Muscle of arm (tissue), 1 donor: ENCODE measurements at regions not wholly inside any gene's neighbourhood (a gene's known extent, or its start where the extent isn't known, plus 50 kb on each side); places are given as distances from the start of the nearest gene placed in this dataset.
"Not testable (repeated sequence)": the region's sequence is repeated elsewhere in the genome, so short reads cannot be mapped to it uniquely, and the experiment has no call there.

ENCODE experiments used
- DNase-seq: peaks from one replicate; pipeline ENCODE4 v3.0.0-alpha.2; 2013

DNA sequence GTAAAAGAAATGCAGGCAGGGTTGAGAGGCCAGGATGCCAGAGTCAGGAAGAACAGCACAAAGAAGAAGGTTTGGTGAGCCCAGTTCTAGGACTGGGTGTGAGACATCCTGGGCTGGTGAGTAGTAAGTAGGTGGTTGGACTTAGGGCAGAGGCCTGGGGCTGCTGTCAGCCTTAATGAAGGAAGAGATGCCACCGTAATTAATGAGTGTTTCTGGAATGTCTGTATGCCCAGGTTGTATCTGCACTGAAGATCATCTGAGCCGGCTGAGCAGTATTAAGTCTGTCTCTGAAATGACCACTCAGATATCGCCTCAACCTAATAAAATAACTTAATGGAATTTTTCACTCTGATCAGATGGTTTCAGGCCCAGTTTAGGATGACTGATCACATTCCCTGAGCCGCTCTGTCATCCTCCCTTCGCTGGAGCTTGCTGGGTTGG, 532.9 kb upstream of the IL12A start:
- DNase-seq, result no peak

- DNase-seq, result no peak
Measured at GRCh38 chr3:159458010-159458409, 530.6 kb upstream of the IL12A start.

DNA sequence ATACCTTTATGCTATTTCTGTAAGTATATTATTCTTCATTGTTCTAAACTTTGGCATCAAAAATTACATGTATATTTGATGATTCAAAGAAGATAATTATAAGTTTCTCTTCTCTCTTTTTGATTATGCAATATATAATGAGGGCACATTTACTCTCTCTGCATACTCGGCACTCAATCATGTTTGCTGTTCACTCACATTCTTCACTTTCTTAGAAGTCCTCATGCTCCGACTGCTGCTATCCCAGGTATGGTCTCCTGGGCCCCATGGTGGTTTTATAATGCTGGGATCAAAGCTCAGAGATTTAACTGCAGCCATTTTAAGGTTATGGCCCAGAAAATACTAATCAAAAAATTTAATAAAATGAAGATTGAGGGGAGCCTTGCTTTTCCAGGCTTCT, 529.7 kb upstream of the IL12A start:
- DNase-seq, result no peak

- DNase-seq, result no peak
Measured at GRCh38 chr3:159472611-159473010, 516.0 kb upstream of the IL12A start.

DNA sequence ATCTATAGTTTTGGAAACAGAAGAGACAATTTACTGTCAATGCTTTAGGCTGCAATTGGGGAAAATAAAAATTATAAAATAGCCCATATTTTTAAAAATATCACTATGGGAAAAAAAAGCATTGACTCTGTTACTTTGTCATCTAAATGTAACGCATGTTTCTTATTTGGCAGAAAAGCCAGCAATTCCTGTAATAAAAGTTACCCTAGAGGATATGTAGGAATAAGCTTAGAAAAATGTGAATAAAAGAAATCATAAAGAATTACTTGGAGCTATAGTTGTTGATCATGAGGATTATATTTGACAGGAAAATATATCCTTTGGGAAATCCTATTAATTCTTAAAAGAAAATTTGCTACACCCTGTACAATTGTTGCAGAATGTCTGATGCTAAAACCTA, 515.4 kb upstream of the IL12A start:
- peak; percentile 7 for DNase-seq

DNA sequence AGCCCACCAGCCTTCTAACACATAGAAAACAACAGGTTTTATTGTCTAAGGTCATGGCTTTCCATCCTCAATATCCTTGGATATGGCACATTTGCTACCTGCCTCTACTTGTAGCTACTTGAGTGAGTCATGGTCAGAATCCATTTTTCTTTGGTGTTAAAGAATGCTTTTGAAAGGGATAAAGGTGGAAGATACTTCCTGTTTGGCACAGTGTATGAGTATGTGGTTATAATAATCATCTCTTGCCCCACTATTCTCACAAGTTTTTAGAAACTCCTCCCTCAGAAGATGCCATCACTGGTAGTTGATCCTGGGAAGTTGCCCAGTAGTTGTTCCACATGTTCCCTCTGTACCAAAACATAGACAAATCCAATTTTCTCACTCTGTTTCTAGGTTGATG, 508.6 kb upstream of the IL12A start:
- DNase-seq, result no peak

DNA sequence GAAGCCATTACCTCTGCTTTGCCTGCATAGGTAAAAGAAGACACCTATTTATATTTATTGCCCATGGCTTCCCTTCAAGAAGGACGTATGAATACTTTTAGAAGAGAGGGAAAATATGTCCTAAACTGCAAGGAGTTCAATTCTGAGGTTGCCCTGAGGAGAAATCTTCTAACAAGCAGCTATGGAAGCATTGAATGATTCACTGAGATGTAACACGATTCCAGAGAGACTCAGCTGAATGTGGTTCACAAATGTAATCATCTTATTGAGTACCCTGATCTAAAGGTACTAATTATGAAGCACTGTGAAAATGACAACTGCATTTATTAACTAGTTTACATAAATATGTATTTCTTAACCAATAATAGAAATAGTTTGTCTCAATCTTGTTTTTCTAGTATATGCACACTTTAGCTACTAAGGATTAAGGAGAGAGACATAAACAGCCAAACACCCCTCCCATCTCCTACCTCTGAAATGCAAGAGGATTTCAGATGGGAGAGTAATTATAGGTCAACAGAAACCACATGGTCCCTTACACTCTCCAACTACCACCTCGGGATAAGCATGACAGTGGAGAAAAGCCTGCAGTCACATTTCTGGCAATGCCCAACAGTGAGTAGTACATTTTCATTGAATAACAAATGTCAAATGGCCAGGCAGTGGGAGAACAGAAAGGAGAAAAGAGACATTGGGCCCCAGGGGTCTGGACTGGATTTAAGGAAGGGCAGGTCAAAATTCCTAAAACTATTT, 506.2 kb upstream of the IL12A start:
- no peak for DNase-seq

- DNase-seq, result no peak
Measured at GRCh38 chr3:159482994-159483367, 505.7 kb upstream of the IL12A start.

- no peak for DNase-seq
Measured at GRCh38 chr3:159486580-159486979, 502.1 kb upstream of the IL12A start.

- no peak for DNase-seq
Measured at GRCh38 chr3:159487304-159487703, 501.3 kb upstream of the IL12A start.

- no peak for DNase-seq
Measured at GRCh38 chr3:159488602-159489001, 500.0 kb upstream of the IL12A start.

GRCh38 chr3:159497361-159497760, 491.3 kb upstream of the IL12A start:
- no peak for DNase-seq

GRCh38 chr3:159499031-159499793, 489.4 kb upstream of the IL12A start:
- DNase-seq, result no peak

GRCh38 chr3:159501029-159501428, 487.6 kb upstream of the IL12A start:
- DNase-seq, result no peak

- no peak for DNase-seq
Measured at GRCh38 chr3:159502986-159503385, 485.6 kb upstream of the IL12A start.

DNA sequence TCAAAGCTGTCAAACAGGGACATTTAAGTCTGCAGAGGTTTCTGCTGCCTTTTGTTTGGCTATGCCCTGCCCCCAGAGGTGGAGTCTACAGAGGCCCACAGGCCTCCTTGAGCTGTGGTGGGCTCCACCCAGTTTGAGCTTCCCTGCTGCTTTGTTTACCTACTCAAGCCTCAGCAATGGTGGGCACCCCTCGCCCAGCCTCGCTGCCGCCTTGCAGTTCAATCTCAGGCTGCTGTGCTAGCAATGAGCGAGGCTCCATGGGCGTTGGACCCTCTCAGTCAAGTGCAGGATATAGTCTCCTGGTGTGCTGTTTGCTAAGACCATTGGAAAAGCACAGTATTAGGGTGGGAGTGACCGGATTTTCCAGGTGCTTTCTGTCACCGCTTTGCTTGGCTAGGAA, 477.6 kb upstream of the IL12A start:
- not testable (repeated sequence) for DNase-seq

DNA sequence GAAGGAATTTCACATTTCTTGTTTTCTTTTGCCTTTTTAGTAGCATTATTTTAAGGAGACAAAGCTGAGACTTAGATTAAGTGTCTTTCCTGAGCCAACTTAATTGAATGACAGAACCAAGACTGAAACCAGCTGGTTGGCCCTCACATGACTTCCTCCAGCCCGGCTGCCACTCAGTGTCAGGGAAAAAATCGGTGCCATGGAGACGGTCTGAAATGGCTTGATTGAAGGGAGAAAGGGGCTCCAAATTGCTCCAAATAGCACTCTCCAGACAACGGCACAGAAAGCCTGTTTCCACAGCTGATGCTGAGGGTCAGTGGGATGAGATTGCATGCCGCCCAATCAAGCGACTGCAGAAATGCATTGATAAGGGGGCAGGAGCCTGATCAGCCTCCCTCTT, 475.2 kb upstream of the IL12A start:
- no peak for DNase-seq

GRCh38 chr3:159513867-159514380, 474.7 kb upstream of the IL12A start:
- DNase-seq, result no peak

DNA sequence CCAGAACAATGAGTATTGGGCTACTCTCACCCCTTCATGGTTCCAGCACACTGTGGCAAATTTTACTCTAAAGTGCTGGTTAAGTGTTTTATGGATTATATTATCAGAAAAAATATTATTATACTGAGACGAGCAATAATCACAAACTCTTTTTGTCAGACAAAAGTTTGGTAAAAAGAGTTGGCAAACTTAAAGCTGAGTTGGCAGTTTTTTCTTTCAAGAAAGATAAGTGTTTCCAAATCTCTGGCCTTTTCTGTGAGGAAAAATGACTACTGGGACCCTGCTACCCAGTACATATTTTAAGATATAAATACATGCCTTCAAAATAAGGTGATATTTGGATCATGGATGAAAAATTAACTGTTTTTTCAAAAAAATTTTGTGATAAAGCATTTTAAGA, 471.5 kb upstream of the IL12A start:
- no peak for DNase-seq

DNA sequence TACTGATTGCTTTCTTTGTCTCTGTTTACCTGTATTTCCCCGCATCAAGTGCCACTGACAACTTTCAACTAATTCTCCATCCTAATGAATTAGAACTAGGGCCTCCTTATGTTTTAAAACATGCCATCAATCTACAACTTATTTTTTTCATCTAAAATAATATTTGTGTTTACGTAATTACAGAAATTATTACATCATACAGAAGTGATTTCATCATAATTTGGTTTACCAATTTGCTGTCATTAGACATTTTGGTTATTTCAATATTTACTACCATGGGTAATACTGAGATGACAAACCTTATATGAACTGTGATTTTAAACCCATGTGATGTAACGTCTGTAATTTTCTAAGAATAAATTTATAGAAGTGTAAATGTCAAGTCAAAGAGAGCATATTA, 468.0 kb upstream of the IL12A start:
- DNase-seq, result no peak

DNA sequence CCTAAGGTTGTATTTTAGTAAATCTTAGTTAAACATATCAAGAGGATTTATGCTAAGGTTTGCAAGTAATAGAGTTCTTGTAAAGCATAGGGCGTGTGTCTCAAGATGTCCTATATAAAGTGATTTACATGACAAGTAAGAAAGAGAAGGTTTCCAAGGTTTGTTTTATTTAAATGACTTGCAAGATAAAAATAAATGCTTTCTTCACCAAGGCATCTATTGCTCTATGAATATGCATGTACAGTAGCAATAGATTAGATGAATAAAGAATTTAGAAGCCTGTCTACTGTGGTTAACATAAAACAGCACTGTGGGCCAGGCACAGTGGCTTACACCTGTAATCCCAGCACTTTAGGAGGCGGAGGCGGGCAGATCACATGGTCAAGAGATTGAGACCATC, 466.4 kb upstream of the IL12A start:
- DNase-seq, result no peak

GRCh38 chr3:159528251-159528895, 460.3 kb upstream of the IL12A start:
- no peak for DNase-seq

- no peak for DNase-seq
Measured at GRCh38 chr3:159532577-159532976, 456.1 kb upstream of the IL12A start.
